Mammary epithelial cell (primary cell): ENCODE measurements at regions not wholly inside any gene's neighbourhood (a gene's known extent, or its start where the extent isn't known, plus 50 kb on each side); places are given as distances from the start of the nearest gene placed in this dataset.

Experiments used
- EZH2 ChIP-seq: IDR thresholded peaks from 2 replicates; pipeline ENCODE4 v1.6.1; 2012; ENCODE audit warnings: low read length, inconsistent platforms, borderline replicate concordance
- TF ChIP-seq, protein P1 (sequence below), 2 donors: IDR thresholded peaks in 1 of 2; conservative IDR thresholded peaks in 1 of 2; 2 replicates each; pipeline ENCODE4 v1.5.1; 2011 to 2012; ENCODE audit warnings: inconsistent platforms in 2 of 2, low read length in 2 of 2, mild to moderate bottlenecking in 2 of 2, control low read depth in 1 of 2, low read depth in 1 of 2; ENCODE audit not compliant: insufficient read depth in 1 of 2; ENCODE audit errors: extremely low read depth in 1 of 2

DNA sequence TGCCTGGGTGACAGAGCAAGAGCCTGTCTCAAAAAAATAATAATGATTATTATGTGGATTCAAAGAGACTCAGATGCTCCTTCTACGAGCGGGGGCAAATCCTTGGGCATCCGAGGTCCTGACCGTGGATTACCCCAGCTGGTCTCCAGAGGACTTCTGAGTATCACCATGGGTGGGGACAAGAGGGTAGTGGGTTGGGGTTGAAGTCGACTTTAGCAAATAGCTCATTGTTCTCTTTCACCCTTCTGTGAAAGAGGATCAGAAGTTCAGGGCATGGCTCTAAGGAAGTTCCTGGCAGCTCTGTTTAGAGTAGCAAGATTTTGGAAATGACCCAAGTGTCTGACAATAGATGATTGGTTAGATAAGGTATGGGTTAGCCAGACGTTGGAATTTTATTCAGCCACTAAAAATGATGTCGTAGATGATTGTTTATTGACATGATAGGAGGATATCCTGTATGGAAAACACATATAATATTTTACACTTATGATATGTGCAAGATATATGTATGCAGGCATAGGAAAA is 59.0 kb upstream of the SPRED2 start:
- TF ChIP-seq, protein P1, sequence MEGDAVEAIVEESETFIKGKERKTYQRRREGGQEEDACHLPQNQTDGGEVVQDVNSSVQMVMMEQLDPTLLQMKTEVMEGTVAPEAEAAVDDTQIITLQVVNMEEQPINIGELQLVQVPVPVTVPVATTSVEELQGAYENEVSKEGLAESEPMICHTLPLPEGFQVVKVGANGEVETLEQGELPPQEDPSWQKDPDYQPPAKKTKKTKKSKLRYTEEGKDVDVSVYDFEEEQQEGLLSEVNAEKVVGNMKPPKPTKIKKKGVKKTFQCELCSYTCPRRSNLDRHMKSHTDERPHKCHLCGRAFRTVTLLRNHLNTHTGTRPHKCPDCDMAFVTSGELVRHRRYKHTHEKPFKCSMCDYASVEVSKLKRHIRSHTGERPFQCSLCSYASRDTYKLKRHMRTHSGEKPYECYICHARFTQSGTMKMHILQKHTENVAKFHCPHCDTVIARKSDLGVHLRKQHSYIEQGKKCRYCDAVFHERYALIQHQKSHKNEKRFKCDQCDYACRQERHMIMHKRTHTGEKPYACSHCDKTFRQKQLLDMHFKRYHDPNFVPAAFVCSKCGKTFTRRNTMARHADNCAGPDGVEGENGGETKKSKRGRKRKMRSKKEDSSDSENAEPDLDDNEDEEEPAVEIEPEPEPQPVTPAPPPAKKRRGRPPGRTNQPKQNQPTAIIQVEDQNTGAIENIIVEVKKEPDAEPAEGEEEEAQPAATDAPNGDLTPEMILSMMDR (conservative IDR thresholded peaks at IDR 0.05 in 1 of 2, IDR thresholded peaks at IDR 0.05 in 1 of 2; ENCODE audit: extremely low read depth in 1 of 2, insufficient read depth in 1 of 2, low read depth in 1 of 2, low read length in 2 of 2) = no peak
- TF ChIP-seq EZH2 = no peak
